SK-N-MC (cell line): ENCODE measurements at regions not wholly inside any gene's neighbourhood (a gene's known extent, or its start where the extent isn't known, plus 50 kb on each side); places are given as distances from the start of the nearest gene placed in this dataset.
A peak's percentile ranks its signal among the peaks of the same experiment; 100 is the strongest.

Experiments used
- DNase-seq: peaks from one replicate; pipeline ENCODE4 v3.0.0-alpha.2; 2011; ENCODE audit warnings: low read depth, low spot score
- H3K27ac ChIP-seq: fragments of 200-600 bp; sonication (generic); 2 replicates; pipeline ENCODE4 v1.5.1; 2016; ENCODE audit warnings: mixed run types
- H3K36me3 ChIP-seq: fragments of 200-600 bp; sonication (generic); 2 replicates; pipeline ENCODE4 v1.6.1; 2017; ENCODE audit warnings: antibody characterized with exemption, low read length, mixed read lengths; ENCODE audit not compliant: insufficient read depth
- H3K4me3 ChIP-seq: fragments of 200-600 bp; sonication (generic); 2 replicates; pipeline ENCODE4 v1.5.1; 2016
- H3K9ac ChIP-seq: fragments of 200-600 bp; sonication (generic); 2 replicates; pipeline ENCODE4 v1.8.0; 2017; ENCODE audit warnings: mixed run types, mixed read lengths; ENCODE audit not compliant: insufficient read length
- H3K9me3 ChIP-seq: fragments of 200-600 bp; sonication (generic); 2 replicates; pipeline ENCODE4 v1.6.1; 2017; ENCODE audit warnings: low read depth, mild to moderate bottlenecking, antibody characterized with exemption, low read length, moderate library complexity, mixed read lengths
- EZH2 ChIP-seq: fragments of 200-600 bp; sonication (generic); IDR thresholded peaks from one replicate; pipeline ENCODE4 v1.6.1; 2017; ENCODE audit warnings: antibody characterized with exemption
- FOXP2 ChIP-seq: optimal IDR thresholded peaks from 2 replicates; pipeline ENCODE3; 2011; ENCODE audit warnings: mild to moderate bottlenecking, moderate library complexity; ENCODE audit not compliant: insufficient read depth; ENCODE audit errors: extremely low read length, control extremely low read depth
- POLR2AphosphoS5 ChIP-seq: IDR thresholded peaks from 2 replicates; pipeline ENCODE4 v1.6.1; 2012; ENCODE audit warnings: mild to moderate bottlenecking, low read depth, low read length, borderline replicate concordance

GRCh38 chr6:160917572-160917971 is 74.0 kb upstream of the MAP3K4 start:
- no peak for DNase-seq
- H3K36me3 ChIP-seq, result no peaks in the 10 kb centered on the region

GRCh38 chr6:160919723-160920440 is 71.7 kb upstream of the MAP3K4 start:
- no peak overlapping the region for H3K4me3 ChIP-seq
- no peak overlapping the region for H3K27ac ChIP-seq
- TF ChIP-seq EZH2, result no peak
- TF ChIP-seq FOXP2, result no peak
- TF ChIP-seq POLR2AphosphoS5, result no peak
- H3K9ac ChIP-seq, result no peak overlapping the region
- no peaks in the 10 kb centered on the region for H3K9me3 ChIP-seq
- H3K36me3 ChIP-seq, result no peaks in the 10 kb centered on the region
- DNase-seq, result no peak

More at GRCh38 chr6:160917572-160917971, 74.0 kb upstream of the MAP3K4 start:
- H3K9me3 ChIP-seq, result no peaks in the 10 kb centered on the region
- H3K9ac ChIP-seq, result no peak overlapping the region
- TF ChIP-seq EZH2 (no peak), POLR2AphosphoS5 (no peak), FOXP2 (no peak)
- no peak overlapping the region for H3K4me3 ChIP-seq
- H3K27ac ChIP-seq, result no peak overlapping the region

GRCh38 chr6:160921095-160921494 is 70.5 kb upstream of the MAP3K4 start:
- Histone ChIP-seq H3K4me3 (no peak overlapping the region), H3K9ac (no peak overlapping the region), H3K9me3 (no peaks in the 10 kb centered on the region), H3K27ac (no peak overlapping the region), H3K36me3 (no peaks in the 10 kb centered on the region)
- no peak for DNase-seq
- no peak for TF ChIP-seq POLR2AphosphoS5
- TF ChIP-seq EZH2, result no peak
- no peak for TF ChIP-seq FOXP2

GRCh38 chr6:160926281-160927276 is 65.0 kb upstream of the MAP3K4 start:
- DNase-seq, result no peak
- no peak for TF ChIP-seq POLR2AphosphoS5
- no peak for TF ChIP-seq FOXP2
- no peak for TF ChIP-seq EZH2
- H3K4me3 ChIP-seq, result no peak overlapping the region
- H3K9me3 ChIP-seq, result no peaks in the 10 kb centered on the region
- no peaks in the 10 kb centered on the region for H3K36me3 ChIP-seq
- no peak overlapping the region for H3K9ac ChIP-seq
- no peak overlapping the region for H3K27ac ChIP-seq

GRCh38 chr6:160927416-160927815 is 64.2 kb upstream of the MAP3K4 start:
- Histone ChIP-seq H3K4me3 (no peak overlapping the region), H3K9ac (no peak overlapping the region), H3K36me3 (no peaks in the 10 kb centered on the region), H3K27ac (no peak overlapping the region), H3K9me3 (no peaks in the 10 kb centered on the region)
- TF ChIP-seq EZH2, result no peak
- DNase-seq, result no peak

GRCh38 chr6:160929361-160929760 is 62.2 kb upstream of the MAP3K4 start:
- Histone ChIP-seq H3K4me3 (no peak overlapping the region), H3K36me3 (no peaks in the 10 kb centered on the region), H3K27ac (no peak overlapping the region), H3K9ac (no peak overlapping the region), H3K9me3 (no peaks in the 10 kb centered on the region)
- no peak for TF ChIP-seq FOXP2
- no peak for TF ChIP-seq EZH2
- no peak for TF ChIP-seq POLR2AphosphoS5
- no peak for DNase-seq

- Histone ChIP-seq H3K36me3 (no peaks in the 10 kb centered on the region), H3K4me3 (no peak overlapping the region), H3K9ac (no peak overlapping the region), H3K27ac (no peak overlapping the region), H3K9me3 (no peaks in the 10 kb centered on the region)
- TF ChIP-seq EZH2 (no peak), FOXP2 (no peak), POLR2AphosphoS5 (no peak)
- no peak for DNase-seq
These were observed 61.7 kb upstream of the MAP3K4 start for GRCh38 chr6:160929831-160930230.

- Histone ChIP-seq H3K9me3 (no peaks in the 10 kb centered on the region), H3K4me3 (peak overlapping the region; percentile 55; the same call in 1 of the 2 replicates), H3K9ac (no peak overlapping the region), H3K36me3 (no peaks in the 10 kb centered on the region), H3K27ac (no peak overlapping the region)
- no peak for TF ChIP-seq EZH2
- peak; percentile 32 for DNase-seq
These were observed 60.8 kb upstream of the MAP3K4 start for GRCh38 chr6:160930547-160931377.
